ENCODE measurements at regions not wholly inside any gene's neighbourhood (a gene's known extent, or its start where the extent isn't known, plus 50 kb on each side); places are given as distances from the start of the nearest gene placed in this dataset.

- H3K36me3 ChIP-seq = no peaks in the 10 kb centered on the region
- H3K27ac ChIP-seq = no peak overlapping the region
- H3K4me1 ChIP-seq (ENCODE audit: control insufficient read depth in 1 of 2, insufficient read depth in 1 of 2, low read depth in 1 of 2, low read length in 1 of 2) = no peaks in the 10 kb centered on the region
- H3K4me3 ChIP-seq (ENCODE audit: low read depth in 1 of 2, low read length in 1 of 2) = no peak overlapping the region
- H3K9me3 ChIP-seq = no peaks in the 10 kb centered on the region
- TF ChIP-seq, protein P1, sequence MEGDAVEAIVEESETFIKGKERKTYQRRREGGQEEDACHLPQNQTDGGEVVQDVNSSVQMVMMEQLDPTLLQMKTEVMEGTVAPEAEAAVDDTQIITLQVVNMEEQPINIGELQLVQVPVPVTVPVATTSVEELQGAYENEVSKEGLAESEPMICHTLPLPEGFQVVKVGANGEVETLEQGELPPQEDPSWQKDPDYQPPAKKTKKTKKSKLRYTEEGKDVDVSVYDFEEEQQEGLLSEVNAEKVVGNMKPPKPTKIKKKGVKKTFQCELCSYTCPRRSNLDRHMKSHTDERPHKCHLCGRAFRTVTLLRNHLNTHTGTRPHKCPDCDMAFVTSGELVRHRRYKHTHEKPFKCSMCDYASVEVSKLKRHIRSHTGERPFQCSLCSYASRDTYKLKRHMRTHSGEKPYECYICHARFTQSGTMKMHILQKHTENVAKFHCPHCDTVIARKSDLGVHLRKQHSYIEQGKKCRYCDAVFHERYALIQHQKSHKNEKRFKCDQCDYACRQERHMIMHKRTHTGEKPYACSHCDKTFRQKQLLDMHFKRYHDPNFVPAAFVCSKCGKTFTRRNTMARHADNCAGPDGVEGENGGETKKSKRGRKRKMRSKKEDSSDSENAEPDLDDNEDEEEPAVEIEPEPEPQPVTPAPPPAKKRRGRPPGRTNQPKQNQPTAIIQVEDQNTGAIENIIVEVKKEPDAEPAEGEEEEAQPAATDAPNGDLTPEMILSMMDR (IDR thresholded peaks at IDR 0.05) = no peak
- H3K27me3 ChIP-seq = no peaks in the 10 kb centered on the region
These were observed 168.1 kb upstream of the NCK2 start for GRCh38 chr2:105576440-105577241.

DNA sequence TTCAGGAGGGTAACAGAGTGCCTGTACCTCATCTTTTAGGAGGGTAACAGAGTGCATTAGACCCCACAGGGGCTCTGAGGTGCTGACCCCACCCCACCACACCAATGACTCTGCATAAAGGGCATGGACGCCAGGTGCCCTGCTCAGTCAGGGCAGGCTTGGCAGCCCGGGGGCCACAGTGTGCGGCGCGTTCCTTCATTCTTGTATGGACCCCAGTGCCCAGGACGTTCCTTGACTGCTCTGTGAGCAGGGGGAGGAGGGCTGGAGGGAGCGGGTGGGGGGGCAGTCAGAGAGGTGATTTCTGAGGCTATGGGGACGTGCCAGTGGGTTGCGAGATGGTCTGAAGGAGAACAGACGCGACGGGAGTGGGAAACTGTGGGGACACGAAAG lies 168.7 kb upstream of the NCK2 start:
- Histone ChIP-seq H3K36me3 (no peaks in the 10 kb centered on the region), H3K27me3 (no peaks in the 10 kb centered on the region), H3K4me3 (ENCODE audit: low read depth in 1 of 2, low read length in 1 of 2) (no peak overlapping the region), H3K4me1 (ENCODE audit: control insufficient read depth in 1 of 2, insufficient read depth in 1 of 2, low read depth in 1 of 2, low read length in 1 of 2) (no peaks in the 10 kb centered on the region), H3K9me3 (no peaks in the 10 kb centered on the region), H3K27ac (no peak overlapping the region)
- TF ChIP-seq, protein P1 (IDR thresholded peaks at IDR 0.05) = no peak

DNA sequence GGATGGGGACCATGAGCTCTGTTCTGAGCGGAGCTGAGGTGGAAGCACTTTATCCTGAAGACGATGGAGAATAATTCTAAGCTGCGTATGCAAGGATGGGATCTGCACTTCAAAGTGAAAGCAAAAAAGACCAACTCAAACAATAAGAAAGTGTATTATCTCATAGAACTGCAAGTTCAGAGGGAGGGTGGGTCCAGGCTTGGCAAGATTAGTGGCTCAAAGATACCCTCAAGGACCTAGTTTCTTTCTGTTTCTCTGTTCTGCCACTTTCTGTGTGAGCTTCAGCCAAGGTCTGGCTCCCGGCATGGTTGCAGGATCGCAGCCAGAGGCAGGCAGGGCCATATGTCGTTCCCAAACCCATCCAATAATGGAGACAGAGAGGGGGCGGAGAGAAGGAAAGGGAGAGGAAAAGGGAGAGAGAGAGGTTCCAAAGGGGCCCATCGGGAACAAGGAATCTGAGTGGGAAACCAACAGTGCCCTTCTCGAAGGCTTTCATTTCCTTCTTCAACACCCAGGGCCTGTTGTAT lies 169.2 kb upstream of the NCK2 start:
- H3K9me3 ChIP-seq = no peaks in the 10 kb centered on the region
- no peaks in the 10 kb centered on the region for H3K36me3 ChIP-seq
- H3K27me3 ChIP-seq = no peaks in the 10 kb centered on the region
- no peak overlapping the region for H3K27ac ChIP-seq
- no peak overlapping the region for H3K4me3 ChIP-seq (ENCODE audit: low read depth in 1 of 2, low read length in 1 of 2)
- no peaks in the 10 kb centered on the region for H3K4me1 ChIP-seq (ENCODE audit: control insufficient read depth in 1 of 2, insufficient read depth in 1 of 2, low read depth in 1 of 2, low read length in 1 of 2)
- TF ChIP-seq, protein P1 (IDR thresholded peaks at IDR 0.05) = no peak

DNA sequence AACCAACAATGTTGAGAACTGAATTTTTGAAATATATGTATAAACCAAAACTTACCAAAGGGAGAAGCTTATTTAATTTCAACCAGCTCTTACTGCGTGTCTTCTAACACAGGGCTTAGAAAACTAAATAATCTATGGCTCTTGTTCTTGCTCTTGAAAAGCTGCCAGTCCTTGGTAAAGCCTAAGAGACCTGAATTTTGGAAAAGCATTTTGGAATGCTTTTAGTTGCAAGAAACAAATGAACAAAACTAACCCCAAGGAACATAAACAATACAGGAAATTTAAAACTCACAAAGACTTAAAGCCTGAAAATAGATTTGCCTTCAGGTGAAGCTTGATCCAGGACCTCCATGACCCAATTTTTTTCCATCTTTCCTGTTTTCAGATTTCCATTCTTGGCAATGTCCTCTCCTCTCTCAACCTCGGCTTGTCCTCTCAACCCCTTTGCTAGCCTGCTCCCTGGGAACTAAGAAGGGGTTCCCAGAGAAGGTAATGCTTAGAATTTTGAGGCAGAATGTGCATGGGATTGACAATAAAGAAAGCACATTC lies 169.8 kb upstream of the NCK2 start:
- TF ChIP-seq, protein P1 (IDR thresholded peaks at IDR 0.05) = no peak
- Histone ChIP-seq H3K4me3 (ENCODE audit: low read depth in 1 of 2, low read length in 1 of 2) (no peak overlapping the region), H3K4me1 (ENCODE audit: control insufficient read depth in 1 of 2, insufficient read depth in 1 of 2, low read depth in 1 of 2, low read length in 1 of 2) (no peaks in the 10 kb centered on the region), H3K27ac (no peak overlapping the region), H3K27me3 (no peaks in the 10 kb centered on the region), H3K9me3 (no peaks in the 10 kb centered on the region), H3K36me3 (no peaks in the 10 kb centered on the region)

DNA sequence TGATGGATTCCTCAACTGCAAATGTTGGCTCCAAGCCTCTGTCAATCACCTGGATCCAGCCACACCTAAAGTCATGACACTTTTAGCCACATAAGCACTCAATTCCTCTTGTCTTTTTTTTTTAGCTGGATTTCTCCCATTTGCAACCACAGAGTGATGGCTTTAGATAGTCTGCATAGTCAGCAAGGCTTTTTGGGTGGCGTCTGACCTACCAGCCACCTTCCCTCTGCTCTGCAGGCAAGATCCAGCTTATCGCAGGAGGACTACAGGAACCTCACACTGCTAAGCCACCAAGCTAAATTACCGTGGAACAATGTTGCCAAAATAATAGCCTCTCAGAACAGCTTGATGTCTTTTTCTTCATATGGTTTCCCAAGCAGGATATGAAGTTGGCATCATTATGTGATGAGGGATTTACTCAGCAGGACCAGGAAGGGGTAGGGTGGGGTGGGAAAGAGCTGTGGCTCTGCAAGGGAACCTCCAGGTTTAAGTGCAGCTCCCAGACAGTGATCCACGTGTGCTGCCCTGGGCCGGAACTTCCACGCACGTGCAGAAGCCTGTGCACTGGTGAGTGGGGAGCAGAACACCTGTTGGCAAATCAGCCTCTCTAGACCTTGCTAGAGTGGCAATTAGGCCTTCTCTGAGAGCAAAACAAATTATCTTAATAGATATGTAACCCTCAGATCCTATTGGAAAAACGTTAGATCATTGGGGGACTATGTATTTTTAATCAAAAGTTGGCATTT lies 170.6 kb upstream of the NCK2 start:
- Histone ChIP-seq H3K27me3 (no peaks in the 10 kb centered on the region), H3K36me3 (no peaks in the 10 kb centered on the region), H3K4me3 (ENCODE audit: low read depth in 1 of 2, low read length in 1 of 2) (no peak overlapping the region), H3K9me3 (no peaks in the 10 kb centered on the region), H3K27ac (no peak overlapping the region), H3K4me1 (ENCODE audit: control insufficient read depth in 1 of 2, insufficient read depth in 1 of 2, low read depth in 1 of 2, low read length in 1 of 2) (no peaks in the 10 kb centered on the region)
- TF ChIP-seq, protein P1 (IDR thresholded peaks at IDR 0.05) = no peak

Measured in neutrophil (primary cell).